ENCODE measurements at regions not wholly inside any gene's neighbourhood (a gene's known extent, or its start where the extent isn't known, plus 50 kb on each side); places are given as distances from the start of the nearest gene placed in this dataset.

DNA sequence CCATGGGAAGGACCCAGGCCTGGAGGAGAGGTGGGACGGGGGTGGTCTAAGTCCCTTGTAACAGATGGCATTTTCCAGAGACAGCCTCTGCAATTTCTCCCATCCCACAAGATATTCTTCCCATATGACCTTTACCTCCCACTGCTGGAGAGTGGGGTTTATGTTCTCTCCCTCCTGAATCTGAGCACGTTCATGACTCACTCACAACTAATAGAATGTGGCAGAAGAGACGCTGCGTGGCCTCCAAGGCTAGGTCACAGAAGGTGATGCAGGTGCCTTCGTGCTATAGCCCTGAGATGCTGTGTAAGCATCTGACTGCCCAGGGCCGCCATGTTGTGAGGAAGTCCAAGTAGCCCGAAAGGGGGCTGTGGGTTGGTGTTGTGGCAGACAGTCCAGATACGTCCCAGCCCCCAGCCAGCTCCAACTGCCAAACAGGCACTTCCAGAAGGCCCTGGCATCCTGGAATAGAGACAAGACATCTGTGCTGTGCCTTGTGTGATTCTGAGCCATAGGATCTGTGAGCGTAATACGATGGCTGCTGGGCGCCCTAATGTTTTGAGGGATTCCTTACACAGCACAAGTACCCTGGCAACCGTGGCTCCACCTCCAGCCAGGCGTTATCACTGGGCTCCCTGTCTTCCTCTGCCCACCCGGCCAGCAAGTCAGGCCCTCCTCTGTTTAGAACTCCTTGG lies 56.1 kb upstream of the NCOR2 start:
- TF ChIP-seq, protein P1, sequence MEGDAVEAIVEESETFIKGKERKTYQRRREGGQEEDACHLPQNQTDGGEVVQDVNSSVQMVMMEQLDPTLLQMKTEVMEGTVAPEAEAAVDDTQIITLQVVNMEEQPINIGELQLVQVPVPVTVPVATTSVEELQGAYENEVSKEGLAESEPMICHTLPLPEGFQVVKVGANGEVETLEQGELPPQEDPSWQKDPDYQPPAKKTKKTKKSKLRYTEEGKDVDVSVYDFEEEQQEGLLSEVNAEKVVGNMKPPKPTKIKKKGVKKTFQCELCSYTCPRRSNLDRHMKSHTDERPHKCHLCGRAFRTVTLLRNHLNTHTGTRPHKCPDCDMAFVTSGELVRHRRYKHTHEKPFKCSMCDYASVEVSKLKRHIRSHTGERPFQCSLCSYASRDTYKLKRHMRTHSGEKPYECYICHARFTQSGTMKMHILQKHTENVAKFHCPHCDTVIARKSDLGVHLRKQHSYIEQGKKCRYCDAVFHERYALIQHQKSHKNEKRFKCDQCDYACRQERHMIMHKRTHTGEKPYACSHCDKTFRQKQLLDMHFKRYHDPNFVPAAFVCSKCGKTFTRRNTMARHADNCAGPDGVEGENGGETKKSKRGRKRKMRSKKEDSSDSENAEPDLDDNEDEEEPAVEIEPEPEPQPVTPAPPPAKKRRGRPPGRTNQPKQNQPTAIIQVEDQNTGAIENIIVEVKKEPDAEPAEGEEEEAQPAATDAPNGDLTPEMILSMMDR (IDR thresholded peaks at IDR 0.05; ENCODE audit: insufficient read depth, low read depth, low read length): no peak
- no peak for TF ChIP-seq EZH2 (IDR thresholded peaks at IDR 0.05; ENCODE audit: insufficient read depth, low read length)
